ENCODE measurements at regions not wholly inside any gene's neighbourhood (a gene's known extent, or its start where the extent isn't known, plus 50 kb on each side); places are given as distances from the start of the nearest gene placed in this dataset.

GRCh38 chr4:101458473-101458872, 111.1 kb upstream of the PPP3CA start:
- no peak overlapping the region for H3K27ac ChIP-seq (ENCODE audit: low read length)
- TF ChIP-seq CTCF (IDR thresholded peaks at IDR 0.05; ENCODE audit: low read depth, low read length) (no peak), EZH2phosphoT487 (IDR thresholded peaks at IDR 0.05; ENCODE audit: low read depth) (no peak)
- H2AFZ ChIP-seq (ENCODE audit: low read depth, low read length) = no peak overlapping the region
- no peaks in the 10 kb centered on the region for H3K79me2 ChIP-seq (ENCODE audit: low read length)
- H4K20me1 ChIP-seq (ENCODE audit: insufficient read depth, low read length) = no peaks in the 10 kb centered on the region
- no peak overlapping the region for H3K4me2 ChIP-seq (ENCODE audit: low read length)
- H3K9me3 ChIP-seq (ENCODE audit: insufficient read depth, low read length) = no peaks in the 10 kb centered on the region
- no peaks in the 10 kb centered on the region for H3K27me3 ChIP-seq (ENCODE audit: low read depth, low read length)
- no peaks in the 10 kb centered on the region for H3K36me3 ChIP-seq (replicated peaks; ENCODE audit: low read depth, low read length)
- no peaks in the 10 kb centered on the region for H3K4me1 ChIP-seq (ENCODE audit: low read length)
- no peak overlapping the region for H3K4me3 ChIP-seq (ENCODE audit: low read length)
- H3K9ac ChIP-seq (ENCODE audit: low read length) = no peak overlapping the region

- Histone ChIP-seq H2AFZ (ENCODE audit: low read depth, low read length) (no peak overlapping the region), H3K27ac (ENCODE audit: low read length) (no peak overlapping the region), H3K9ac (ENCODE audit: low read length) (no peak overlapping the region), H3K36me3 (replicated peaks; ENCODE audit: low read depth, low read length) (no peaks in the 10 kb centered on the region), H3K4me3 (ENCODE audit: low read length) (no peak overlapping the region), H3K79me2 (ENCODE audit: low read length) (no peaks in the 10 kb centered on the region), H3K27me3 (ENCODE audit: low read depth, low read length) (no peaks in the 10 kb centered on the region), H3K4me2 (ENCODE audit: low read length) (no peak overlapping the region), H4K20me1 (ENCODE audit: insufficient read depth, low read length) (no peaks in the 10 kb centered on the region), H3K9me3 (ENCODE audit: insufficient read depth, low read length) (no peaks in the 10 kb centered on the region), H3K4me1 (ENCODE audit: low read length) (no peaks in the 10 kb centered on the region)
- TF ChIP-seq EZH2phosphoT487 (IDR thresholded peaks at IDR 0.05; ENCODE audit: low read depth) (no peak), CTCF (IDR thresholded peaks at IDR 0.05; ENCODE audit: low read depth, low read length) (no peak)
These were observed 103.8 kb upstream of the PPP3CA start for GRCh38 chr4:101451086-101451485.

GRCh38 chr4:101441446-101441845, 94.1 kb upstream of the PPP3CA start:
- no peaks in the 10 kb centered on the region for H3K27me3 ChIP-seq (ENCODE audit: low read depth, low read length)
- H3K36me3 ChIP-seq (replicated peaks; ENCODE audit: low read depth, low read length) = no peaks in the 10 kb centered on the region
- no peak overlapping the region for H3K4me2 ChIP-seq (ENCODE audit: low read length)
- no peaks in the 10 kb centered on the region for H3K79me2 ChIP-seq (ENCODE audit: low read length)
- H3K4me1 ChIP-seq (ENCODE audit: low read length) = no peaks in the 10 kb centered on the region
- no peaks in the 10 kb centered on the region for H3K9me3 ChIP-seq (ENCODE audit: insufficient read depth, low read length)
- no peak overlapping the region for H3K9ac ChIP-seq (ENCODE audit: low read length)
- H3K27ac ChIP-seq (ENCODE audit: low read length) = no peak overlapping the region
- H4K20me1 ChIP-seq (ENCODE audit: insufficient read depth, low read length) = no peaks in the 10 kb centered on the region
- H2AFZ ChIP-seq (ENCODE audit: low read depth, low read length) = no peak overlapping the region; the same call in 1 of the 2 replicates
- no peak for TF ChIP-seq EZH2phosphoT487 (IDR thresholded peaks at IDR 0.05; ENCODE audit: low read depth)
- no peak for TF ChIP-seq CTCF (IDR thresholded peaks at IDR 0.05; ENCODE audit: low read depth, low read length)
- H3K4me3 ChIP-seq (ENCODE audit: low read length) = no peak overlapping the region

- H3K27ac ChIP-seq (ENCODE audit: low read length) = no peak overlapping the region
- no peaks in the 10 kb centered on the region for H3K36me3 ChIP-seq (replicated peaks; ENCODE audit: low read depth, low read length)
- H2AFZ ChIP-seq (ENCODE audit: low read depth, low read length) = no peak overlapping the region
- H3K4me1 ChIP-seq (ENCODE audit: low read length) = no peaks in the 10 kb centered on the region
- H3K9me3 ChIP-seq (ENCODE audit: insufficient read depth, low read length) = no peaks in the 10 kb centered on the region
- no peak overlapping the region for H3K9ac ChIP-seq (ENCODE audit: low read length)
- no peaks in the 10 kb centered on the region for H3K79me2 ChIP-seq (ENCODE audit: low read length)
- no peak overlapping the region for H3K4me2 ChIP-seq (ENCODE audit: low read length)
- no peak for TF ChIP-seq CTCF (IDR thresholded peaks at IDR 0.05; ENCODE audit: low read depth, low read length)
- no peaks in the 10 kb centered on the region for H3K27me3 ChIP-seq (ENCODE audit: low read depth, low read length)
- no peak overlapping the region for H3K4me3 ChIP-seq (ENCODE audit: low read length)
- no peaks in the 10 kb centered on the region for H4K20me1 ChIP-seq (ENCODE audit: insufficient read depth, low read length)
These were observed 92.6 kb upstream of the PPP3CA start for GRCh38 chr4:101439926-101440325.

All from OCI-LY3 (cell line).